ENCODE measurements at regions not wholly inside any gene's neighbourhood (a gene's known extent, or its start where the extent isn't known, plus 50 kb on each side); places are given as distances from the start of the nearest gene placed in this dataset.
A peak's percentile ranks its signal among the peaks of the same experiment; 100 is the strongest.

- DNase-seq = peak; percentile 20
Measured at GRCh38 chr13:24052547-24053518, 107.7 kb upstream of the SPATA13 start.

GRCh38 chr13:24053519-24054251, 106.8 kb upstream of the SPATA13 start:
- DNase-seq = peak; percentile 60

- DNase-seq = no peak
Measured at GRCh38 chr13:24056616-24057137, 103.8 kb upstream of the SPATA13 start.

- DNase-seq = no peak
Measured at GRCh38 chr13:24060993-24061392, 99.5 kb upstream of the SPATA13 start.

GRCh38 chr13:24063281-24063877, 97.1 kb upstream of the SPATA13 start:
- no peak for DNase-seq

- no peak for DNase-seq
Measured at GRCh38 chr13:24064371-24064770, 96.1 kb upstream of the SPATA13 start.

GRCh38 chr13:24065176-24065575, 95.3 kb upstream of the SPATA13 start:
- DNase-seq = no peak

- no peak for DNase-seq
Measured at GRCh38 chr13:24066405-24067295, 93.9 kb upstream of the SPATA13 start.

- no peak for DNase-seq
Measured at GRCh38 chr13:24068472-24068871, 92.0 kb upstream of the SPATA13 start.

GRCh38 chr13:24071016-24071415, 89.5 kb upstream of the SPATA13 start:
- DNase-seq = no peak

- no peak for DNase-seq
Measured at GRCh38 chr13:24071423-24072075, 89.0 kb upstream of the SPATA13 start.

- no peak for DNase-seq
Measured at GRCh38 chr13:24073657-24074056, 86.9 kb upstream of the SPATA13 start.

GRCh38 chr13:24074678-24075077, 85.8 kb upstream of the SPATA13 start:
- no peak for DNase-seq

- DNase-seq = no peak
Measured at GRCh38 chr13:24075137-24075975, 85.2 kb upstream of the SPATA13 start.

GRCh38 chr13:24076109-24076508, 84.4 kb upstream of the SPATA13 start:
- no peak for DNase-seq

- no peak for DNase-seq
Measured at GRCh38 chr13:24076636-24077035, 83.9 kb upstream of the SPATA13 start.

GRCh38 chr13:24080134-24080533, 80.4 kb upstream of the SPATA13 start:
- no peak for DNase-seq

- no peak for DNase-seq
Measured at GRCh38 chr13:24081387-24081786, 79.1 kb upstream of the SPATA13 start.

- no peak for DNase-seq
Measured at GRCh38 chr13:24083141-24083540, 77.4 kb upstream of the SPATA13 start.

GRCh38 chr13:24083722-24084421, 76.6 kb upstream of the SPATA13 start:
- no peak for DNase-seq
